ENCODE measurements at regions not wholly inside any gene's neighbourhood (a gene's known extent, or its start where the extent isn't known, plus 50 kb on each side); places are given as distances from the start of the nearest gene placed in this dataset.

GRCh38 chr13:39266426-39266825 is 228.2 kb downstream of the NHLRC3 start:
- TF ChIP-seq CTCF (IDR thresholded peaks at IDR 0.05; ENCODE audit: insufficient read depth, low read length, poor library complexity, severe bottlenecking) (no peak), EZH2phosphoT487 (conservative IDR thresholded peaks at IDR 0.05; ENCODE audit: low read length) (no peak)
- H3K4me3 ChIP-seq (ENCODE audit: insufficient read depth, low read length, poor library complexity, severe bottlenecking): no peak overlapping the region

GRCh38 chr13:39268398-39268797 is 230.1 kb downstream of the NHLRC3 start:
- H3K4me3 ChIP-seq (ENCODE audit: insufficient read depth, low read length, poor library complexity, severe bottlenecking): no peak overlapping the region

More at GRCh38 chr13:39266426-39266825, 228.2 kb downstream of the NHLRC3 start:
- no peaks in the 10 kb centered on the region for H3K27me3 ChIP-seq (ENCODE audit: low read length)
- no peak overlapping the region for H3K4me2 ChIP-seq (ENCODE audit: low read depth, low read length, poor library complexity, severe bottlenecking)
- H3K36me3 ChIP-seq (ENCODE audit: low read length): no peaks in the 10 kb centered on the region
- no peak overlapping the region for H3K27ac ChIP-seq (ENCODE audit: low read depth, low read length)
- H3K9ac ChIP-seq (ENCODE audit: low read length): no peak overlapping the region
- H2AFZ ChIP-seq (ENCODE audit: low read depth, low read length, severe bottlenecking): no peak overlapping the region
- H3K9me3 ChIP-seq (ENCODE audit: insufficient read depth, low read length): no peaks in the 10 kb centered on the region
- H3K9me2 ChIP-seq (replicated peaks; ENCODE audit: insufficient read depth, low read length): no peaks in the 10 kb centered on the region
- no peaks in the 10 kb centered on the region for H3K79me2 ChIP-seq (ENCODE audit: insufficient read depth, low read length)
- no peaks in the 10 kb centered on the region for H3F3A ChIP-seq (ENCODE audit: insufficient read depth)
- H4K20me1 ChIP-seq (ENCODE audit: low read depth, low read length): no peaks in the 10 kb centered on the region

GRCh38 chr13:39269004-39269403 is 230.7 kb downstream of the NHLRC3 start:
- H3K79me2 ChIP-seq (ENCODE audit: insufficient read depth, low read length): no peaks in the 10 kb centered on the region

More at GRCh38 chr13:39268398-39268797, 230.1 kb downstream of the NHLRC3 start:
- H3K4me2 ChIP-seq (ENCODE audit: low read depth, low read length, poor library complexity, severe bottlenecking): no peak overlapping the region
- H3K9me2 ChIP-seq (replicated peaks; ENCODE audit: insufficient read depth, low read length): no peaks in the 10 kb centered on the region
- no peaks in the 10 kb centered on the region for H3K27me3 ChIP-seq (ENCODE audit: low read length)
- H3K36me3 ChIP-seq (ENCODE audit: low read length): no peaks in the 10 kb centered on the region
- no peaks in the 10 kb centered on the region for H3F3A ChIP-seq (ENCODE audit: insufficient read depth)
- H3K9ac ChIP-seq (ENCODE audit: low read length): no peak overlapping the region
- no peaks in the 10 kb centered on the region for H3K9me3 ChIP-seq (ENCODE audit: insufficient read depth, low read length)
- no peaks in the 10 kb centered on the region for H3K79me2 ChIP-seq (ENCODE audit: insufficient read depth, low read length)
- H2AFZ ChIP-seq (ENCODE audit: low read depth, low read length, severe bottlenecking): no peak overlapping the region
- no peak overlapping the region for H3K27ac ChIP-seq (ENCODE audit: low read depth, low read length)
- H4K20me1 ChIP-seq (ENCODE audit: low read depth, low read length): no peaks in the 10 kb centered on the region
- no peak for TF ChIP-seq EZH2phosphoT487 (conservative IDR thresholded peaks at IDR 0.05; ENCODE audit: low read length)
- TF ChIP-seq CTCF (IDR thresholded peaks at IDR 0.05; ENCODE audit: insufficient read depth, low read length, poor library complexity, severe bottlenecking): no peak

More at GRCh38 chr13:39269004-39269403, 230.7 kb downstream of the NHLRC3 start:
- H3K27ac ChIP-seq (ENCODE audit: low read depth, low read length): no peak overlapping the region
- no peaks in the 10 kb centered on the region for H3K27me3 ChIP-seq (ENCODE audit: low read length)
- no peak overlapping the region for H3K9ac ChIP-seq (ENCODE audit: low read length)
- H3K4me2 ChIP-seq (ENCODE audit: low read depth, low read length, poor library complexity, severe bottlenecking): no peak overlapping the region
- no peaks in the 10 kb centered on the region for H4K20me1 ChIP-seq (ENCODE audit: low read depth, low read length)
- no peaks in the 10 kb centered on the region for H3K36me3 ChIP-seq (ENCODE audit: low read length)
- H3F3A ChIP-seq (ENCODE audit: insufficient read depth): no peaks in the 10 kb centered on the region
- no peaks in the 10 kb centered on the region for H3K9me2 ChIP-seq (replicated peaks; ENCODE audit: insufficient read depth, low read length)
- no peak for TF ChIP-seq CTCF (IDR thresholded peaks at IDR 0.05; ENCODE audit: insufficient read depth, low read length, poor library complexity, severe bottlenecking)
- no peak for TF ChIP-seq EZH2phosphoT487 (conservative IDR thresholded peaks at IDR 0.05; ENCODE audit: low read length)
- no peak overlapping the region for H3K4me3 ChIP-seq (ENCODE audit: insufficient read depth, low read length, poor library complexity, severe bottlenecking)
- no peaks in the 10 kb centered on the region for H3K9me3 ChIP-seq (ENCODE audit: insufficient read depth, low read length)
- no peak overlapping the region for H2AFZ ChIP-seq (ENCODE audit: low read depth, low read length, severe bottlenecking)

Data from SU-DHL-6 (cell line).